G401 (cell line): ENCODE measurements at regions not wholly inside any gene's neighbourhood (a gene's known extent, or its start where the extent isn't known, plus 50 kb on each side); places are given as distances from the start of the nearest gene placed in this dataset.

Experiments used
- DNase-seq: peaks from one replicate; pipeline ENCODE4 v3.0.0-alpha.2; 2015; ENCODE audit warnings: low spot score
- in situ Hi-C: cut with HindIII; loops from 2 replicates; pipeline ENCODE4 v1.10.0; 2016; ENCODE audit warnings: low sequenced_read_pairs, mixed read lengths

DNA sequence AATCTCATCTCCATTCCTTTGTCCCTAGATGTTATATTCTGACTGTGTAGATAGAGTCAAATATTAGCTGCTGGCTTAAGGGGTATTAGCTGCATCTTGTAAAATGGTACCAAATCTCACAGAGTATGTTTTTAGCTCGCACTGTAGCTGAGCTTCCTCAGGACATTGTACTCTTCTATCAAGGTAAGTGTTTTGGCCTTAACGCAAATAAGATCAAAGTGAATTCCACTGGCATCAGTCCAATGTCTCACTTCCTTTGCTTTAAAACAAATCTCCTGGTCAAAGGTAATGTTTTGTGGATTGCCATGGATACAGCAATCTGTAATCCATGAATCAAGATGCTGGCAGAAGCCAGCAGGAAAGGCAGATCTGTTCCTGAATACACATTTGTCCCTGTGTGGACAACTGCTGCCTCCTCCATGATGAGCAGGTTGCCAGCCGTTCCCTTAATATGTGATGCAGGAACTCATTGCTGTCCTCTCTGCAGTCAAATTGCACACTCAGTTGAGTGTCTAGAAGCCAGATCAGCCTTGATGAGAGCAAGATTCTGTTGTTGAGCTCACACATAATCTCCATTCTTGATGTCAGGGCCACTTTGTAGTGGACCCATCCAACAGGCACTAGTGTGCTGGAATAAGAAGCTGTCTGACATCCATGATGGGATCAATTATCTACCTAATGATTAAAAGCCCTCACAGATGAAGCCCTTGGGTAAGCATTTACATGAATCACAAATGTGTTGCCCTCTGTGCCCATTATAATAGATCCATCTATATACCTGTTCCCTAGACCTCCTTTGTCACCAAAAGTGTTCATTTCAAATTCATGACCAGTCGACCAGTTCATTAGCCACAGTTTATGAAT is 96.6 kb upstream of the AGTR1 start:
- in situ Hi-C loops, result no loop called here
- DNase-seq, result no peak

DNA sequence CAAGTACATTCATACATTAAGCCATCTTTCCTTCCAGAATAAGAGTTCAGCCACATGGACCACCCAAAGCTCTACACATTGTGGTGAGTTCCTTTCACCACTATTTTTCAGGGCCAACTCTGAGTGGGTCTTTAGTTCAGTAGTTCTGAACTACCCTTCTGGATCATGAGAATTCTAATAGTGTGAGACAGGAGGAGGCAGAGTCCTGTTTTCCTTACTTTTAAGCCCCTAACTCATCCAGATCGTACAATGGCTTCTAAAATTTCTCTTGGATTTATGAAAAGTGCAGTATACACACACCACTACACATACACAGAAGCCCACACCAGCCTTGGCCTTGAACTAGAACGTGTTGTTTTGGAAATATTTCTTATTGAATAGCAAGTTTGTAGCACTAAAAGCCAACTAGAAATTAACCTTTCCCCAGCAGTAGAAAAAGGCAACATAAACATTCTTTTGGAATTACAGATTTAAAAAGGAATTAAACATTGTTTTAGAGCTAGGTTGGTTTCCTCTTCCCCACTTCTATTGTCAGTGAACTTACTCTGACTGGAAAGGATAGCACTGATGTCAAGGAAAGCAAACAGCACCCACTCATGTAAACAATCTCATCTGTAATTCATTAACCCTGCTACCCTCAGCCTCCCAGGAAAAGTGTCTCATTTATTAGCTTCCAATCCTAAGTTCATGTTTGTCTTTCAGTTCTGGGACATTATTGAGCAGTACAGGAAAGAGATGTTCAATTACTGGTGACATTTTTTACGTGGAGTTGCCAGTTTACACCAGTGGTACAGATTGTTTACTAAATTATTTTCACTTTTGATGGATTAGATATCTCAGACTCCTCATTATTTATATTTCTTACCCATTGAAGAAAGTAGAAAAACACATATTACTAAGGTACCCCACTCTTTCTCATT is 95.7 kb upstream of the AGTR1 start:
- no peak for DNase-seq
- in situ Hi-C loops, result no loop called here

DNA sequence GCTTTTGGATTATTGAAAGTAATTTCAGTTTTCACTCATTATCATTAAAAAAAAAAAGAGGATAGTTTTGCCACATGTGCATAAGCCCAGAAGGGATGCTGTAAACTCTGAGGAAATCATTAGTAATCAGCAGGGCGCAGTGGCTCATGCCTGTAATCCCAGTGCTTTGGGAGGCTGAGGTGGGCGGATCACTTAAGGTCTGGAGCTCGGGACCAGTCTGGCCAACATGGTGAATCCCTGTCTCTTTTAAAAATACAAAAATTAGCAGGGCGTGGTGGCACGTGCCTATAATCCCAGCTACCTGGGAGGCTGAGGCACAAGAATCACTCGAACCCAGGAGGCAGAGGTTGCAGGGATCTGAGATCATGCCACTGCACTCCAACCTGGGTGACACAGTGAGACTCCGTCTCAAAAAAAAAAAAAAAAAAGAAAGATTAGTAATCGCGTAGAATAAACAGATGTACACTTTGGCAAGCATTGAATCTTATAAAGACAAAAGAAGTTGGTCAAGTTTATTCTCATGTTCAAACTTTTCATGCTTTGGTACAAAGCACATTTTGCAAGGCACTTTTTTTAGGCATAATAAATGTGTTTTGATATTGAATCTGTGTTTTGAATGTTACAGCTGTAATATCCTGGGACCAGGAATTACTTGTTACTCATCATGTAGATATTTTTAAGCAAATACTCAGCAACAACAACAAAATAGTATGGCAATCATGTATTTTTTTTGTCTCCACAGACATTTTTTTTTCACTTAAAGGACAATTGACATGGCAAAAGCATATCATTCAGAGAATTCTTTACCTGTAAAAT is 93.2 kb upstream of the AGTR1 start:
- no peak for DNase-seq
- in situ Hi-C loops, result no loop called here

DNA sequence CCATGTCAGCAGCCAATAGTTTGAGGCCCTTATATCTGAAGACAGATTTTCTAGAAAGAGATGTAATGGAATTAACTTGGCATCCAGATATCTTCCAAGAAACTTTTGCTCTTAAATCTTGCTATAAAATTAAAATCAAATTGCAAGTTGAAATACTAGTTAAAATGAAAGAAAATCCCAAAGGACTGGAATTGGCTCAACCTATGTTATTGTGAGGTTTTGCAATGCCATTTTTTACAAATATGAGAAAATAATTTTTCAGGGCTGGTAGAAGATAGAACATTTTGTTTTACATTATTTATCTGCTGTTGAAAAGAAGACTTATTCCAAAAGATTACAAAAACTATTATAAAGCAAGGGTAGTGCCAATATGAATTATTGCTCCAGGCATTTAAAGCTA is 92.2 kb upstream of the AGTR1 start:
- no peak for DNase-seq
- in situ Hi-C loops, result no loop called here

DNA sequence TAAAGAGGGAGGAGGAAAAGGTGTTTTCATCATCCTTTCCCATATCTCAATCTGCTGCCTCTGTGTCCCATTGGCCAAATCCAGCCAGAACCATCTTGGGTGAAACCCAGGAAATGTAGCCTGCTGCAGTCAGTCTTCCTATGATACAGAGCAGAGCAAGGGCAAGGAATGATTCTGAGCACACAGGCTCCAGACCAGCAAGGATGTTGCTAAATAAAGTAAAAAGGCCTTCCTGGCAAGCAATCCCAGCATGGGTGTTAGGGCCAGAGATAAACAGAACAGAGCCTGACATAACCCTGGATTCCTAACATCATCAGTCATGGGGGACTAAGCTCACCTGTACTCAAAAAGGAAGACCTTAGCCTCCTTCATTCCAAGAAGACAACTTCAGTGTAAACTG is 90.7 kb upstream of the AGTR1 start:
- DNase-seq, result no peak
- in situ Hi-C loops, result no loop called here

DNA sequence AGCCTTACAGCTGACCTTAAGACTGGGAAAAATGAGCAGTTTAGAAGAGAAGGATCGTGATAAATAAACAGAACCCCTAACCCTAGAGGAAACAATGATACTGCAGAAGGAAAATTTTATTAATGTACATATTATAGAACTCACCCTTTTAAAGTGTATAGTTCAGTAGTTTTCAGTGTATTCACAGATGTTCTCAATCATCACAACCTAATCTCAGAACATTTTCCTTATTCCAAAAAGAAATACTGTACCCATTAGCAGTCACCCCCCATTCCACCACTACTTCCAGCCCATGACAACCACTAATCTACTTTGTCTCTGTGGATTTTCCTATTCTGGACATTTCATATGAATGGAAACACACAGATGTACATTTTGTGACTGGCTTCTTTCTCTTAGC is 90.2 kb upstream of the AGTR1 start:
- DNase-seq, result no peak
- in situ Hi-C loops, result no loop called here

DNA sequence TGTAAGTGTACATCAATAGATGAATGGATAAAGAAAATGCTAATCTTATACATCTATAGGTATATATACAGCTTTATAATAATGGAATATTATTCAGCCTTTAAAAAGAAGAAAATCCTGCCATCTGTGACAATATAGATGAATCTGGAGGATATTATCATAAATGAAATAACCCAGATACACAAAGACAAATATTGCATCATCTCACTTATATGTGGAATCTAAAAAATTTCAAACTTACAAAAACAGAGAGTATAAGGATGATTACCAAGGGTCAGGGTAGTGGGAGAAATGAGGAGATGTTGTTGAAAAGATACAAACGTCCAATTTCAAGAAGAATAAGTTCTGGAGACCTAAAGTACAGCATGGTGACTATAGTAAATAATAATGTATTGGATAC is 85.4 kb upstream of the AGTR1 start:
- no peak for DNase-seq
- in situ Hi-C loops, result no loop called here

DNA sequence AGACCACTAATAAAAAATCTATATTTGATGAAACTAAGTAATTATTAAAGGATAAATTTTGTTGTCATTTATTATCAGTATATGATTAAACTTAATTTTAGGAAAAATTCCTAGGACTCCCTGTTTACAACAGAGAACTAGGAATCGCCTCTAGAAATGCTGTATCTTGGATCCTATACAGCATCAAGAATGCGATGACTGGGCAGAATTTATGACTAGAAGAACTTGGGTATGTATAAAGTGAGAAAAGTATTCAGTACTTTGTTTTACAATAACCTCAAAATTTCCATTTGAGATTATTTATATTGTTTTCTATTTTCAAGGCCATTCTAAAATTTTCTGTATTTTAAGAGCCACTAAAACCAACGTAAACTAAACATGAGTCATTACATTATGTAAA is 82.3 kb upstream of the AGTR1 start:
- in situ Hi-C loops, result no loop called here

DNA sequence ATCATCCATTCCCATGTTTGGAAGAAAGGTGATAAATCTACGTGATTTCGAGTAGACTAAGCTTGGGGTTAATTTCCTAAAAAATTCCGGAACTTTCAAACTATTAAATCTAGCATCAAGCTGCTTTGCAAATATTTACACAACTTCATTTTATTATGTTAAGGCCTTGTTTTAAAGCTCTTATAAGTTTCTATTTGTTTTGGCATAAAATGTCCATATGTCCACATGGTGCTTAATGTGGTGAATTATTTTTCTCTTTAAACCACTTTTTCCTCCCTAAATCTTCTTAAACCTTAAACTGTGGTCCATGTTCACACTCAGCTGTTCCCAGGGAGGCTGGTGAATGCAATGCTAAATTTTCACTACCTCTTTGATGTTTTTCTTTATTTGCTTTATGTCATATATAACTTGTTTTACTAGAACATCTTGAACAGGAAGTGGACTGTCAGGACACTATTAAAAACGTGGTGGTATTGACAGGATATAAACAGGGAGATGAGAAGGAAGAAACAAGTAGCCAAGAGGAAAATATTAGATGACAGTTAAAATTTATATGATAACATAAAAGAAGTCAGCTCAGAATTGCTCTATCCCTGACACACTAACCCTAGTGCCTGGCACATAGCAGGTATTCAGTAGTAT is 72.5 kb upstream of the AGTR1 start:
- no peak for DNase-seq
- in situ Hi-C loops, result no loop called here

More for the DNA sequence above, 82.3 kb upstream of the AGTR1 start:
- DNase-seq, result no peak

DNA sequence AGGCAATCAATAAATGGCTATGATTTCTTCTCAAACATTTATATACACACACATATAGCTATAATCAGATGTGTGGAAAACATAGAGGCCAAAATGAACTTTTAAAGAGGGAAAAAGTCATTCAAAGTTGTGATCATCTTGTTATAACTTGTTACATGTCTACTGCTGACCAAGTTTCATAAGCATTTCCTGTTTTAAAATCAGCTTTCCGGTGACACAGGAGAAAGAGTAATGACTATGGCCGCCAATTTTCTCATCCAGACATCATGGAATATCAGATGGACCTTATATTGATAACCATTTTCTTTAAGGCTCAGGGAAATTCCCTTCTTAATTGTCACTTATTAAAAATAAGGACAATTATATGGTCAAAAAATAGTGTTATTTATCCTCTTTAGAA is 71.7 kb upstream of the AGTR1 start:
- in situ Hi-C loops, result no loop called here
- no peak for DNase-seq

DNA sequence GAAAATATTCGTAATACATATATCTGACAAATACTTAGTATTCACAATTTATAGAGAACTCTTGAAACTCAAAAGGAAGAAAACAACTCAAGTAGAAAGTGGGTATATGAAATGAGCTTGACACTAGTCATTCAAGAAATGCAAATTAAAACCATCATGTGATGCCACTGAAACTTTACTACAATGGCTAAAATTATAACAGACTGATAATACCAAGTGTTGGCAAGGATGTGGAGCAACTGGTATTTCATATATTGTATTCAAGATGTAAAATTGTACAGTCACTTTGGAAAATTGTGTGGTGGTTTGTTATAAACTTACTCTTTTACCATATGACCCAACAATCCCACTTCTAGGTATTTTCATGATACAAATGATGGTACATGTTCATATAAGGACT is 68.7 kb upstream of the AGTR1 start:
- no peak for DNase-seq
- in situ Hi-C loops, result no loop called here

DNA sequence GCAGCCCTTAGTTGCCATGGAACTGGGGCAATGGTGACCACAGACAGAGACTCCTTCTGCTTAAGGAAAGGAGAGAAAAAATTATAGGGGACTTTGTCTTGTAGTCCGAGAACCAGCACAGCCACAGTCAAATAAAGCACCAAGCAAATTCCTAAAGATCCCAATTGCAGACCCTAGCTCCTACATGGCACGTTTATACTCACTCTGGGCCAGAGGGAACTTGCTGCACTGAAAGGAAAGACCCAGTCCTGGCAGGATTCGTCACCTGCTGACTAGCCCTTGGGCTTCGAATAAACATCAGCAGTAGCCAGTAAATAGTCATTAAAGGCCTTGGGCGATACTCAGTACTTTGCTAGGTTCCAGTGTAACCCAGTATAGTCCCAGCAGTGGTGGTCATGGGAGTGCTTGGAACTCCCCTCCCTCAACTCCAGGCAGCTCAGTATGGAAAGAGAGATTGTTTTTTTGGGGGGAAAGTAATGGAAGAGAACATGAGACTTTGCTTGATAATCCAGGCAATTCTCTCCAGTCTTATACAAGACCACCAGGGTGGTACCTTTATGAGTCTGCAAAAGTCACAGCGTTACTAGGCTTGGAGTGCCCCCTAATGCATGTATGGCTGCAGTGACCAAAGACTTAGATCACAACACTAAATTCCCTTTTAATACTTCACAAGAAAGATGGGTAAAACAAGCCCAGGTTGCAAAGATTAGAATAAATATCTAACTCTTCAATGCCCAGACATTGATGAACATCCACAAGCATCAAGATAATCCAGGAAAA is 66.4 kb upstream of the AGTR1 start:
- no peak for DNase-seq
- in situ Hi-C loops, result no loop called here

DNA sequence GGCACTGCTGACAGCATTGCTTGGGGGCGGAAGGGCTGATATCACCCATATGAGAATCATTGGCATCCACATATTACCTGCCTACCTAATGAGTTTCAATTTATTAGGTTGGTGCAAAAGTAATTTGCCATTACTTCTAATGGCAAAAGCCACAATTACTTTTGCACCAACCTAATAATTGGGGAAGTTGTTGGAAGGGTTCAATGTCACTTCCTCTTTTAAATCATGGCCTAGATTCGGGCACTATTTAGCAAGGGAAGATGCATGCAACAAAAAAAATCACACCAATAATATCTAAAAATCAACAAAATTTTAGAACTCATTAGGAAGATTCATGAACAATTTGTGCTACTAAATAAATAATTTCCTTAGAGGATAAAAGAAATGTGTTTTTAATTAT is 56.0 kb upstream of the AGTR1 start:
- in situ Hi-C loops, result no loop called here

DNA sequence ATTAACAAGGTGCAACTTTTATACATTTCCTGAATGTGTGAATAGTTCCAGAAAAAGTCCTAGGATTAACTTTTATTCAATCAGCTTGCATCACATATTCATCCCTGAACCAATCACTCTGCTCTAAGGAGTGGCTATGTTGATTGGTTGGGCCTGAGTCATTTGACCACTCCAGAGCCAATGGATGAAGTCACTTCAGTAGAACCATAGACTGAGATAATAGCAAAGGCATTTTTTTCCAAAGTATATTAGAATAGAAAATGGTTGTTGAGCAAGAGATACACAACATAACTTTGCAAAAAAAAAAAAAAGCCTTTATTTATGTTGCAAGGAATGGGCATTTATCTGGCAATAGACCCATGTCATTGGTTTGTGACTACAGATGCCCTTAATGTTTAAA is 55.5 kb upstream of the AGTR1 start:
- in situ Hi-C loops, result no loop called here

More for the DNA sequence above, 56.0 kb upstream of the AGTR1 start:
- no peak for DNase-seq

DNA sequence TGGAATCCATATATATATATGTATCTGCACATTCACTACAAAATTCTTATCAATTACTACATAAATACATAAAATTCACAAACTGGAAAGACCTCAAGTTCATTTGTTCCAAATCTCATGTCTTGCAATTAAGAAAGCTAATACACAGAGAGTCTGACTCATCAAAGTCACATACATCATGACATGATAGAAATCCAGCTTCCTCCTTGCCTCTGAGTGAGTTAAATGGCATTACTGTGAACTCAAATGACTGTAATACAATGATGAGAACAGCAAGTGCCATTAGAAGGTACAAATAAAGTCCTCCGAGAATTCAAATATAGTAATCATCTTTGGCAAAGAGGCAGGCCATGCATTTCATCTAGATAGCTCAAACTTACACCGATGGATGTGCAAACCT is 55.1 kb upstream of the AGTR1 start:
- no peak for DNase-seq
- in situ Hi-C loops, result no loop called here

More for the DNA sequence above, 55.5 kb upstream of the AGTR1 start:
- DNase-seq, result no peak

DNA sequence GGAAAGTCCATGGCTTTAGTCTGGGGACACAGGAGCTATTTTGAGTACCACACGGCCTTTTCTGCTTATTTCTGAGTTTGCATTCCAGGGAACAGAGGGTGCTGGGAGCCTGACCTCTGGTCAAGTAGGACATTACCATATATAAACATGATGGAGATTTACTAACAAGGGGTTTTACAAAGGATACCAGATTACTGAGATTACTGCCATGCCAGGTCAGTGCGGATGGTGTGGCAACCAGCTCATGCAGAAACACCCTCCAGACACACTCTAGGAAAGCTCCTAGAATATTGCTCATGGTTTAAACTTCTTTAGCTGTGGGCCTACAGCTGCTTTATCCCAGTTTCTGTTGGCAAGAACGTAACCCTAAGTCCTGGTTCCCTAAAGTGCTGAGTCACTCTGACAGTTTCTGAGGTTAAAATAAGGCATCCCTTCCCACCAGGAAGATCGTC is 54.3 kb upstream of the AGTR1 start:
- DNase-seq, result no peak
- in situ Hi-C loops, result no loop called here

DNA sequence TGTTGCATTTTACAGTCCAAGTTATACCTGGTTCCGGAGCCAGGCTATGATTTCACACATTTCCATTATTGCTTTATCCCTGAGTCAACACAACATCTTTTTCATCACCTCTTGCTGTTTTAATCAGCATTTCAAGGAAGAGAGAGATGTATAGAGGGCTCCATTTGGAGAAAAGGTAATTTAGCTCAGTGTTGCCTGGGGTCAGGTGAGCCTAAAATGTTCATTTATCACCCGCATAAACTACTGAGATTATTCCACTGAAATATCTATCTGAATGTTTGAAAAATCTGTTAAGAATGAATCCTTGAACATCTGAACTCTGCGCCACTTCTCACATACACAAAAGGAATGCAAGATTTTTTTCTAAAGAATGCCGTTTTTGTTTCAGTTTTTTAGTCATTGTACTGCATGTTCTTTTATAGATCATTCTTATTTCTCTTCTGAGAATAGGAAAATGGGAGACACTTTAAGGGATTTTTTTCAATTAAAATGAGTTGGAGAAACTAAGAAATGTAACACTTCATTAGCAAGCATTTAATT is 51.5 kb upstream of the AGTR1 start:
- in situ Hi-C loops, result no loop called here
- no peak for DNase-seq
